Stimulated activated CD8-positive, alpha-beta memory T cell treated with anti-CD3 and anti-CD28 coated beads, Interleukin-4, amount 100 ng/mL, for 24 hours (primary cell): ENCODE measurements at regions not wholly inside any gene's neighbourhood (a gene's known extent, or its start where the extent isn't known, plus 50 kb on each side); places are given as distances from the start of the nearest gene placed in this dataset.
"Not testable (repeated sequence)": the region's sequence is repeated elsewhere in the genome, so short reads cannot be mapped to it uniquely, and the experiment has no call there.

ENCODE experiments used
- DNase-seq: peaks from one replicate; pipeline ENCODE4 v3.0.0-alpha.2; 2020; ENCODE audit warnings: low read depth

- DNase-seq, result not testable (repeated sequence)
These were observed 121.7 kb downstream of the ATP6V0E2 start for GRCh38 chr7:149995369-149996026.

- DNase-seq, result not testable (repeated sequence)
These were observed 127.2 kb downstream of the ATP6V0E2 start for GRCh38 chr7:150000780-150001599.

- no peak for DNase-seq
These were observed 129.6 kb downstream of the ATP6V0E2 start for GRCh38 chr7:150003304-150003810.

- not testable (repeated sequence) for DNase-seq
These were observed 130.2 kb downstream of the ATP6V0E2 start for GRCh38 chr7:150003973-150004372.

GRCh38 chr7:150004843-150005242 is 131.1 kb downstream of the ATP6V0E2 start:
- not testable (repeated sequence) for DNase-seq

GRCh38 chr7:150009620-150010303 is 136.0 kb downstream of the ATP6V0E2 start:
- not testable (repeated sequence) for DNase-seq

- not testable (repeated sequence) for DNase-seq
These were observed 143.0 kb downstream of the ATP6V0E2 start for GRCh38 chr7:150016651-150017189.

GRCh38 chr7:150020210-150020609 is 146.4 kb downstream of the ATP6V0E2 start:
- DNase-seq, result not testable (repeated sequence)

- not testable (repeated sequence) for DNase-seq
These were observed 151.1 kb downstream of the ATP6V0E2 start for GRCh38 chr7:150024550-150025490.

- DNase-seq, result not testable (repeated sequence)
These were observed 152.0 kb downstream of the ATP6V0E2 start for GRCh38 chr7:150025802-150026201.

GRCh38 chr7:150028344-150029012 is 154.7 kb downstream of the ATP6V0E2 start:
- DNase-seq, result not testable (repeated sequence)

GRCh38 chr7:150029013-150029389 is 155.2 kb downstream of the ATP6V0E2 start:
- DNase-seq, result not testable (repeated sequence)

- not testable (repeated sequence) for DNase-seq
These were observed 158.0 kb downstream of the ATP6V0E2 start for GRCh38 chr7:150031733-150032132.

- not testable (repeated sequence) for DNase-seq
These were observed 159.9 kb downstream of the ATP6V0E2 start for GRCh38 chr7:150033711-150034110.

- DNase-seq, result not testable (repeated sequence)
These were observed 162.0 kb downstream of the ATP6V0E2 start for GRCh38 chr7:150035769-150036168.

- DNase-seq, result not testable (repeated sequence)
These were observed 165.3 kb downstream of the ATP6V0E2 start for GRCh38 chr7:150039061-150039460.

- not testable (repeated sequence) for DNase-seq
These were observed 168.5 kb downstream of the ATP6V0E2 start for GRCh38 chr7:150042281-150042680.

GRCh38 chr7:150044771-150045170 is 171.0 kb downstream of the ATP6V0E2 start:
- not testable (repeated sequence) for DNase-seq

GRCh38 chr7:150045596-150045995 is 171.8 kb downstream of the ATP6V0E2 start:
- DNase-seq, result not testable (repeated sequence)
